ENCODE measurements at regions not wholly inside any gene's neighbourhood (a gene's known extent, or its start where the extent isn't known, plus 50 kb on each side); places are given as distances from the start of the nearest gene placed in this dataset.

DNA sequence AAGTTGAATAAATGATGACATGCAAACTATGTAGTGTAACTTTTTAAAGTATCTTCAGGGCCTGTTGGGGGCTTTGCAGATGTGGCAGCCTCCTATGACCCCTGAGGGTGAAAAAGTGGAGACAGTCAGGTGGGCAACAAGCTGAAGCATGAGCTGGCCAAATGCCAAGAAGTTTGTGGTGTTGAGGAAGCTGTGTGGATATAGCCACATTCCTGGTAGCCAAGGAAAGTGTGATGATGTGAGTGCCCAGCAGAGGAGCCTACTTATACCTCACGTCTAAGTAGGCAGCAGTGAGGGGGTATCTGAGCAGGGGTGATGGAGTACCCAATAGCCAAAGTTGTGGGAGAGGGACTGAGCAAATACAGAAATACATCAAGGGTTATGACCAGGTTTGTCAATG lies 621.2 kb upstream of the CDH6 start:
- TF ChIP-seq CTCF (IDR thresholded peaks at IDR 0.05; ENCODE audit: insufficient read depth, low read length) (no peak), REST (IDR thresholded peaks at IDR 0.05; ENCODE audit: insufficient replicate concordance, low read depth) (no peak), GABPA (IDR thresholded peaks at IDR 0.05; ENCODE audit: low read depth) (no peak)

Data from HL-60 (cell line).